Cardiac muscle cell (in vitro differentiated cells and primary cell): ENCODE measurements at regions not wholly inside any gene's neighbourhood (a gene's known extent, or its start where the extent isn't known, plus 50 kb on each side); places are given as distances from the start of the nearest gene placed in this dataset.

ENCODE experiments used
- DNase-seq, 2 donors: peaks; one replicate each; pipeline versions ENCODE4 v3.0.0 to v3.0.0-alpha.2; 2010 to 2017; ENCODE audit warnings: low read depth in 1 of 2, low spot score in 1 of 2
- H3K27ac ChIP-seq: fragments of 200-600 bp; sonication (generic); 2 replicates; pipeline ENCODE4 v1.5.1; 2016
- H3K27me3 ChIP-seq: fragments of 200-600 bp; sonication (generic); 2 replicates; pipeline ENCODE4 v1.6.0; 2016; ENCODE audit warnings: control low read depth
- H3K36me3 ChIP-seq: fragments of 200-600 bp; sonication (generic); 2 replicates; pipeline ENCODE4 v1.5.1; 2016; ENCODE audit warnings: control low read depth
- H3K4me1 ChIP-seq: fragments of 200-600 bp; sonication (generic); 2 replicates; pipeline ENCODE4 v1.8.1; 2017; ENCODE audit warnings: low read depth, mild to moderate bottlenecking, mixed run types
- H3K4me3 ChIP-seq: fragments of 200-600 bp; sonication (generic); 2 replicates; pipeline ENCODE4 v1.5.1; 2016; ENCODE audit warnings: mild to moderate bottlenecking
- H3K9me3 ChIP-seq: fragments of 200-600 bp; sonication (generic); 2 replicates; pipeline ENCODE4 v1.5.1; 2017; ENCODE audit warnings: low read depth, mild to moderate bottlenecking, control low read depth
- TF ChIP-seq, protein P1 (sequence below): IDR thresholded peaks from 2 replicates; pipeline ENCODE4 v1.5.1; 2012; ENCODE audit warnings: low read depth, mild to moderate bottlenecking, low read length

DNA sequence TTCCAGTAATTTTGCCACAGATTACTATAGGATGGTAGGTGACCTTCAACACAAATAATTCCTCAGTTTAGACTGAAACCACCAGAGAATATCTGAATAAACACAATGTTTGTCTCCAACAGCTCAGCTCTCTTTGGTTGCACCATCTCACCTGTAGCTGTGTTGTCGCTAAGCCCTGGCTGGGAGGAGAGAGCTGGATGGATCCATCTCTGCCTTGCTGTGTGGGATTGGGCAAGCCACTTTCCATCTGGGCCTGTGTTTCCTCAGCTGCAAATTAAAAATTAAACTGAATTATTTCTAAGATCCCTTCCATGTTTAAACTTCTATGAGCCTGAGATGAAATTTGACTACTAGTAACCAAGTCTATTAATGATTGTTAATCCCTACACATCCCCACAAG lies 310.2 kb downstream of the FBXW7 start:
- Histone ChIP-seq H3K4me3 (no peak overlapping the region), H3K4me1 (no peaks in the 10 kb centered on the region), H3K27me3 (no peaks in the 10 kb centered on the region), H3K27ac (no peak overlapping the region), H3K9me3 (no peaks in the 10 kb centered on the region), H3K36me3 (no peaks in the 10 kb centered on the region)
- TF ChIP-seq, protein P1, sequence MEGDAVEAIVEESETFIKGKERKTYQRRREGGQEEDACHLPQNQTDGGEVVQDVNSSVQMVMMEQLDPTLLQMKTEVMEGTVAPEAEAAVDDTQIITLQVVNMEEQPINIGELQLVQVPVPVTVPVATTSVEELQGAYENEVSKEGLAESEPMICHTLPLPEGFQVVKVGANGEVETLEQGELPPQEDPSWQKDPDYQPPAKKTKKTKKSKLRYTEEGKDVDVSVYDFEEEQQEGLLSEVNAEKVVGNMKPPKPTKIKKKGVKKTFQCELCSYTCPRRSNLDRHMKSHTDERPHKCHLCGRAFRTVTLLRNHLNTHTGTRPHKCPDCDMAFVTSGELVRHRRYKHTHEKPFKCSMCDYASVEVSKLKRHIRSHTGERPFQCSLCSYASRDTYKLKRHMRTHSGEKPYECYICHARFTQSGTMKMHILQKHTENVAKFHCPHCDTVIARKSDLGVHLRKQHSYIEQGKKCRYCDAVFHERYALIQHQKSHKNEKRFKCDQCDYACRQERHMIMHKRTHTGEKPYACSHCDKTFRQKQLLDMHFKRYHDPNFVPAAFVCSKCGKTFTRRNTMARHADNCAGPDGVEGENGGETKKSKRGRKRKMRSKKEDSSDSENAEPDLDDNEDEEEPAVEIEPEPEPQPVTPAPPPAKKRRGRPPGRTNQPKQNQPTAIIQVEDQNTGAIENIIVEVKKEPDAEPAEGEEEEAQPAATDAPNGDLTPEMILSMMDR, result no peak
- DNase-seq, result no peak

DNA sequence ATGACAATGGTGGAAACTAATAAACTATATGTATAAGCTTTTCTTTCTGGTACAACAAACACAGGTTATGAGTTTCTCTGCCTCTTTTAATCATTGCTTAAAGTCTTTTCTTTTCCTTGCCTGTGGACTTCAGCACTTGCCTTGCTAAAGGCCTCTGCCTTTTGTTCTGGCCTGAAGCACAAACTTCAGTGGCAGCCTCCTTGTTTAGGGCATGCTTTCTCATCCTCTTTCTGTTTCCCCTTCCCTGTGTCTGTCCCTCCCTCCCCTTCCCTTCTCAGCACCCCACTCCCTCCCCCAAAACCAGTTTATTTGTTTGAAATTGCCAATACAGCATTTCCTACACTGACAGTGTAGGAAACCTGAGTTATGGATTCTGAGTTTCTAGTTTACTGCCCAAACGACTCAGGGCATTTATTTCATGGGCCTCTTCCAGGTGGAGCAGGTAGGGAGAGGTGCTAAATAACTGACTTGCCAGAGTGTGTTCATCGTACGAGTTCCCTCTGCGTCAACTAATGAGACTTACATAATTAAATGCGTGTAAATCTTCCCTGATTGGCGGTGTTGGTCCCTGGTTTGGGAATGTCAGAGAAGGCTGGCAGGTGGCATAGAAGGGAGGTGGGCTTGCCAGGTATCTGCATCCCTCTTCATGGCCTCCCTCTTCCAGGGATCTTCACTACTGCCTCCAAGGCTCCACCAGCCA lies 311.0 kb downstream of the FBXW7 start:
- Histone ChIP-seq H3K27ac (no peak overlapping the region), H3K27me3 (no peaks in the 10 kb centered on the region), H3K4me1 (no peaks in the 10 kb centered on the region), H3K4me3 (no peak overlapping the region), H3K36me3 (no peaks in the 10 kb centered on the region), H3K9me3 (no peaks in the 10 kb centered on the region)
- DNase-seq, result no peak
- TF ChIP-seq, protein P1, result no peak

DNA sequence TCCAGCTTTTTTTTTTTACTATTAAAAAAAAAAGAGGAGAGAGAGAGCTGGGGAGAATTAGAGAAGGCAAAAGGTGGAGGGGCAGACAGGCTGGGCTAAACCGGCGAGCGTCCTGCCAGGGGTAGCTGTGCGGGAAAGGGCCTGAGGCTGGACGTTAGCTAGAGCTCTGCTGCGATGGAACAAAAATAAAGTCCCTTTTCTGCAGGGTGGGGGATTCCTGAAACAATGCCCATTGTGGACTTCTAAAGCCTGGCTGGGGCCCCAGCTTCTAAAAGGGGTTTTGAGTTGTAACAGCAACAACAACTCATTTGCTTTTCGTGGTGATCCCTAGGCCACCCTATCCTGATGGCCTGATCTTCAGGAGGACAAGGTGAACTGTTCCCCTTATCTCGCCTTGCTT lies 311.7 kb downstream of the FBXW7 start:
- TF ChIP-seq, protein P1, result no peak
- no peak overlapping the region for H3K4me3 ChIP-seq
- no peak for DNase-seq
- H3K27me3 ChIP-seq, result no peaks in the 10 kb centered on the region
- no peaks in the 10 kb centered on the region for H3K4me1 ChIP-seq
- H3K27ac ChIP-seq, result no peak overlapping the region
- H3K36me3 ChIP-seq, result no peaks in the 10 kb centered on the region
- no peaks in the 10 kb centered on the region for H3K9me3 ChIP-seq

DNA sequence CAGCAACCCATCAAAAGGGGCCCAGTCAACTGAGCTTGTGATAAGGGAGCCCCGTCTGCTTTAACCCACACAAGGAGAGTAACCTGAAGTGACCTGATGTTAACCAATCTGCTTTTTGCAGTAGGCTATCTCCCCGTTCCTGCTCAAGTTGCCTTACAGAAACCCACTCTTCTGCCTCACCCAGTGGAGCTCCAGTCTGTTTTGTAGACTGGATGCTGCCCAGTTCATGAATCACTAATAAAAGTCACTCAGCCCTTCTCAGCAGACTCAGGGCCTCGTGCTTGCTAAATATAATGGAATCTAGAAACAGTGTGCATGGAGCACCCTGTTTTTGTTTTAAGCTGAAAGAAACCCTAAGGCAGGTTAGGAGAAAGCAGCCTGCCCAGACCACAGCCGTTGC lies 312.3 kb downstream of the FBXW7 start:
- Histone ChIP-seq H3K36me3 (no peaks in the 10 kb centered on the region), H3K4me3 (no peak overlapping the region), H3K4me1 (no peaks in the 10 kb centered on the region), H3K27me3 (no peaks in the 10 kb centered on the region), H3K9me3 (no peaks in the 10 kb centered on the region), H3K27ac (no peak overlapping the region)
- TF ChIP-seq, protein P1, result no peak
- DNase-seq, result no peak

DNA sequence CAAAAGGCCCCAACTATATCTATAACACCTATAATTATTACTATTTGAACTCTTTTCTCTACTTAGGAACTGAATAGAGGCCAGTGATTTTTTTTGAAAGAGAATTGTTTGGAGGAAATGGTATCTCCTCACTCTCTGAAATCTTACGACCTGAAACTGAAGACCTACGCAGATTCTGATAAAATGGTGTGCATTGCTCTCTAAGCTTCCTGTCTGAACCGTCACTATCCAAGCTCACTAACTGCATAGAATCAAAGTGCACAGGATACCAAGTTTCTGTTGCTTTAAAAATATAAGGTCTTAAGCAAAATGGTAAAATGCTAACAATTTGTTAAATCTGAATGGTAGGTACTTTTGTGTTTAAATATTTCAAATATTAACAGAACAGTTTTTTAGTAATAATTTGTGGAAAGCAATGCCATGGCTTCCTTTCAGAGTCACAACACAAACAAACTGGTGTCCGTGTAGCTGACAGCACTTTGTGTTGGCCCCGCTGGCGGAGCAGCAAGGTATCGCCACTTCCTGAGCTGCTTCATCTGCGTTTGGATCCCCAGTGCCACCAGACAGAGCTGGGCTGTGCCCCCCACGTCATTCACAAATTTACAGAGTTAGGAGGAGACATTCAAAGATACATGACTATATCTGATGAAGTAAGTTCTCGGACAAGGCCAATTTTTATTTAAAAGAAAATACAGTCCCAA lies 313.9 kb downstream of the FBXW7 start:
- TF ChIP-seq, protein P1, result no peak
- no peak overlapping the region for H3K4me3 ChIP-seq
- H3K27me3 ChIP-seq, result no peaks in the 10 kb centered on the region
- no peaks in the 10 kb centered on the region for H3K9me3 ChIP-seq
- H3K27ac ChIP-seq, result no peak overlapping the region
- no peak for DNase-seq
- H3K4me1 ChIP-seq, result no peaks in the 10 kb centered on the region
- H3K36me3 ChIP-seq, result no peaks in the 10 kb centered on the region
